COLO668 (cell line): ENCODE measurements at regions not wholly inside any gene's neighbourhood (a gene's known extent, or its start where the extent isn't known, plus 50 kb on each side); places are given as distances from the start of the nearest gene placed in this dataset.

Experiments
- DNase-seq: peaks from one replicate; lab custom pipeline; 2025; ENCODE audit not compliant: unreplicated experiment; lab: John Stamatoyannopoulos, UW

DNA sequence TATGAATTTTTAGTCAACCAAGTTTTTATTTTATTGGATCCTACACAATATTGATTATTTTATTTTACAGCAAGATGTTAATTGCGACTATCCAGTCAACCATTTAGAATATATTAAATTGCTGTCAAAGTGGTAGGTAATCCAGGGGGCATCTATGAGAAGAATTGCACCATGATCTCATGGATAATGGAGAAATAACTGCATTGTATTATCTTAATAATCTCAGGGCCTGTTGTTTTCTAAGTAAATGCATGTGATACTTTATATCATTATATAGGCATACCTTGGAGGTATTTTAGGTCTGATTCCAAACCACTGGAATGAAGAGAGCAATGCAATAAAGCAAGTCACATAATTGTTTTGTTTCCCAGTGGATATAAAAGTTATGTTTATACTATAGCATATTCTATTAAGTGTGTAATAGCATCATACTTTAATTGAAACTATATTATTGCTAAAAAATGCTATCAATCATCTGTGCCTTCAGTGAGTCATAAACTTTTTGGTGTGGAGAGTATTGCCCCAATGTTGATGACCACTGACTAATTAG lies 595.4 kb upstream of the CHORDC1 start:
- DNase-seq, result no peak

DNA sequence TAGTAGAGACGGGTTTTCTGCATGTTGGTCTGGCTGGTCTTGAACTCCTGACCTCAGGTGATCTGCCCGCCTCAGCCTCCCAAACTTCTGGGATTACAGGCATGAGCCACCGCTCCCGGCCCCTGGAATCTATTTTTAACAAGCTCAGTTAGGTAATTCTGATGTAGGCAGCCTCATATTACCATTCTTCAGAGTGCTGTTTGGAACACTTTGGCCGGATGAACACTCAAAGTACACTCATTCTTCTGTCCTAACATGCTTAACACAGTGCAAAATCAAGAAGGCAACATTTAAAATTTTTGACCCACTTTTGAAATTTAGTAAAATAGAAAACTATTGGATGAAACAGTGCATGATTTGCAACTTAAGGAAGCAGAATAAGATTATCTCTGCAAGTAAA lies 586.7 kb upstream of the CHORDC1 start:
- no peak for DNase-seq

DNA sequence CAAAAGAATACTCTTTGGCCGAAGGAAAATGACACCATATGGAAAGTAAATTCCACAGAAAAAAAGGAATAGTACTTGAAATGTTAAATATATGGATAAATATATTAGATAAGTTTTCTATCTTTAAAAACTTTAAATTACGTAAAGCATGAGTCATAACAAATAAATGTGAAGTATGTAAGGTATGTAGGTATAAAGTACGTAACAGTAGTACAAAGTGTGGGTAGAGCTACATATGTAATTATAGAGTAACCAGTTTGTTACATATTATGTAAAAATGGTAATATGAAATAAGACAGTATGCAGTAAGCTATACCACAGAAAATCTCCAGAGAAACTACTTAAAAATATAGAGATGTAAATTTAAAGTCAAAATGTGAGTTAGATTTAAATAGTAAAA lies 582.3 kb upstream of the CHORDC1 start:
- DNase-seq, result no peak

DNA sequence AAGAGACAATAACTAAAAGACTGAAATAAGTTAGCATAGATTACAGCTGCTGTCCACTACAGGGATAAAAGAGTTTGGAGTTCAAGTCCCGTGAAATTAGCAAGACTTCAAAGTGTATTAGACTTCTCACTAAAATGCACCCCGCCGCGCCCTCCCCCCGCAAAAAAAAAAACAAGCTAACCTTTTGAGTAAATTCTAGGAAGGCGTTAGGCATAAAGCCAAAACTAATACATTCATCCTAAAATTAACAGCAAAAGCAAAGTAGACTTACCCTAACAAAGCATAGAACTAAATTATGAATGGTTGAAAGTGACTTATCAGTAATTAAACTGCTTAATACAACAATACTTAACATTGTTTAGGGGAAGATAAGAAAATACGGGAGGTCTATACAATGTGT lies 581.0 kb upstream of the CHORDC1 start:
- no peak for DNase-seq

GRCh38 chr11:90803366-90803765 lies 580.5 kb upstream of the CHORDC1 start:
- DNase-seq, result no peak

DNA sequence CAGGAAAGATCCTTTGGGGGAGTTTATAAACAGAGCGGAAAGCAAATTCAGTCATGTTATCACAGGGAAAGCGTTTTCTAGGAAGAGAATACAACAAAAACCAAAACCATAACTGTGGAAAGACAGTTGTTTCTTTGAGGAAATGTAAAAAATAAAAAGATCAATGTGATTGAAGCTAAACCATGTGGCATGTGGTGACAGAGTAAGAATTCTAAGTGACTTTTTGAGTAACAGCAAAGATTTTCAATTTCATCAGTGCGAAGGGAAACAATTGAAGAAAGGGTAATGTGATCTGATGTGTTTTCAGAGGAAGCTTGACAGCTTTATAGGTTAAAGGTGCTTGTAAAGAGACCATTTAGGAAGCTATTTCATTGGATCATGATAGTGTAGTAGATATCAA lies 575.9 kb upstream of the CHORDC1 start:
- no peak for DNase-seq

DNA sequence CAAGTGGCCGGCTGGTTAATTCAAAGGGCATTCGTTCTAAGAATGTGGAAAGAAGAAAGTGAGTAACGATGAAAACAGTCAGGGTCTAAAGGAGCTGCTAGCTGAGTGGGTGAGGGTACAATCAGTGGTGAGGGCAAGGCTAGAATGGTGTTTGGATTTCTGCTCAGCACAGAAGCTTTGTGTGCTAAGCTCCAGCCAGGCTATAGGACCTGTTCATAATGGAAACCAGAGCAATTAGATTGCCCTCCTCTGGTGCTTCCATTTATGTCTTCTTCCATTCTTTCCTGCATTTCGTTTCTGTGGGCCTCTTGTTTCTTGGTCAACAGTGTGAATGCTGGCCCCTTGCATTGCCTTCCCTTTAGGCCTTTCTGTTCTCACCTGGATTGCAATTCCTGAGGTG lies 572.9 kb upstream of the CHORDC1 start:
- no peak for DNase-seq

DNA sequence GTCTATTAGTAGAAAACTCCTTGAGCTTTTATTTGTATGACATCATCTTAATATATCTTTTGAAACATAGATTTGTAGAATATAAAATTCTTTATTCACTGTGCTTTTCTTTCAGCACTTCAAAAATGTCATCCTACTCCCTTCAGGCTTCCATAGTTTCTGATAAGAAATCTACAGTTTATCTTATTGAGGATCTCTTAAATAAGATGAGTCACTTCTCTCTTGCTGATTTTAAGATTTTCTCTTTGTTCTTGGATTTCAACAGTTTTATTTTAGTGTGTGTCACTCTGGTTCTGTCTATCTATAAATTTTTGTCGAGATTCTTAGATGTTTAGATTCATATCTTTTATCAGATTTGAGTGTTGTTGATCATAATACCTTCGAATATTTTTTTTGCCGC lies 566.1 kb upstream of the CHORDC1 start:
- no peak for DNase-seq

- no peak for DNase-seq
Observed at GRCh38 chr11:90784241-90784814, 561.5 kb upstream of the CHORDC1 start.

DNA sequence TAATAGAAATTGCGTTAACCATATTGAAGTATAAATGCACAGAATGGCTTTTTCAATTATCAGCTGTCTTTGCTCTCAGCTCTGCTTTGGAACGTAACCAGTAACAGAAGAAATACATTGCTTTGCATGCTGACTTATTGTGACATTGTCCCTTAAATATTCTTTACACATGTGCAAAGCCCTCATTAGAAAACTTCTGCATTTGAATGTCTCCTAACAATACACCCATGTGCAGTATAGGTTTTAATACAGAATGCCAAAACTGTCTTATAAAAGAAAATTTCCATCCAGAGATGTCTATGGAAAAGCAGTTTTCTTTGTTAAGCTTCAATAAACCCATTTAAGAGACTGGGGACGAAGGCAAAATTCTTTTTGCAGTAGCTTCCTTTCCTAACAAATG lies 560.3 kb upstream of the CHORDC1 start:
- no peak for DNase-seq

DNA sequence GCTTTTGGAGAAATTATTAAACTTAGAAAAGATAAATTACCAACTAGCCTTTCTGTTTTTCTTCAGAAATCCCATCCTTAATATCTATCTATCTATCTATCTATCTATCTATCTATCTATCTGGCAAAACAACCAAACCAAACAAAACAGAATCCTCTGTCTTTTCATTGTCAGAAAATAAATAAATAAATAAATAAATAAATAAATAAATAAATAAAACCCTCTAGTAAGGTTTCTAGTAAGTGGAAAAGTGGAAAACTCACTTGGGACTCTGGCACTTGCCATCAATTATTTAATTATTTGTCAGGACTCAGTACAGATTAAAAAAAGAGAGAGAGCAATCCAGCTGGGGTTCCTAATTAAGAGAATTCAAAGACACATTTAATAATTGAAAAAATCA lies 556.2 kb upstream of the CHORDC1 start:
- DNase-seq, result no peak

DNA sequence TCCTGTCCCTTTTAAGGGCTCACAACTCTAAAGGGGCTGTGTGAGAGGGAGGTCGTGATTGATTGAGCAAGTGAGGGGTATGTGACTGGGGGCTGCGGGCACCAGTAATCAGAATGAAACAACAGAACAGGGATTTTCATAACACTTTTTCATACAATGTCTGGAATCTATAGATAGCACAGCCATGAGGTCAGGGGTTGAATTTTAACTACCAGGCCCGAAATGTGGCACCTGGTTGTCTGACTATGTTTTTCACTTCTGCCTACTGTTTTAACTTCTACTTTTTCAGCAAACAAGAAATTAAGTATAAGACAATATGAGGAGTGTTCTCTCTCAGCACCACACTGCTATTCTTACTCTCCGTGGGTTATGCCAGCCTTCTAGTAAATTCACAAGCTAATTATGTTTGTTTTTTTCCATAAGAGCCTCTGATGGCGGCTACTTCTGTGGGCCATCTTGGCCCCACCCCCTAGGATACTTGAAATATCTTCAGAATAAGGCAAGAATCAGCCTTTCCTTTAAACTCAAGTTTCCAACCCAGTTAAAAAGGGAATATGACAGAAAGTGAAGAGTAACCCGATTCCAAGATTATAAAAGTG lies 552.8 kb upstream of the CHORDC1 start:
- no peak for DNase-seq

- DNase-seq, result no peak
Observed at GRCh38 chr11:90774727-90775566, 552.1 kb upstream of the CHORDC1 start.

- DNase-seq, result no peak
Observed at GRCh38 chr11:90770007-90770406, 547.2 kb upstream of the CHORDC1 start.

GRCh38 chr11:90766121-90766520 lies 543.3 kb upstream of the CHORDC1 start:
- no peak for DNase-seq

- DNase-seq, result no peak
Observed at GRCh38 chr11:90764691-90765090, 541.8 kb upstream of the CHORDC1 start.

DNA sequence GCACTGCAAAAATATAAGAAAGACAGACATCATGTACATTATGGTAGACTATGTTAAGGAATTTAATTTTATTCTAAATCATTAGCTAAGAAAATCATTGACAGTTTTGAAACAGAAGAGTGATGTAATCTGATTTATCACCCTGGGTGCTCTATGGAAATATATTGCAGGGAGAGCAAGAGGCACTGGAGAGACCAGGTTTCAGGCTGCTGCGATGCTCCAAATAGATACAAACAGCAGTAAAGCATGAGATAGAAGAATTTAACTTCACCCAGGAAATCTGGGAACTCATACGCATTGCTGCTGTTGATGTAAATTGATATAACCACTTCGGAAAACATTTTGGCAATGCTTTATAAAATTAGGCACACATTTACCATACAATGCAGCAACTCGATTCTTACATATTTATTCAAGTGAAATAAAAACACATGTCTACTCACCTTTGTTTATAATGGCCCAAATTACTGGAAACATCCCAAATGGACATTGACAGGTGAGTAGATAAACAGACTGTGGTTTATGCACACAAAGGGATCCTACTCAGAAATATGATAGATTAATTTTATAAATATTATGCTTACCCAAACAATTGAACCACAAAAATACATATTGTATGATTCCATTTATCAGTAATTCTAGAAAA lies 535.1 kb upstream of the CHORDC1 start:
- peak; percentile 2 for DNase-seq

DNA sequence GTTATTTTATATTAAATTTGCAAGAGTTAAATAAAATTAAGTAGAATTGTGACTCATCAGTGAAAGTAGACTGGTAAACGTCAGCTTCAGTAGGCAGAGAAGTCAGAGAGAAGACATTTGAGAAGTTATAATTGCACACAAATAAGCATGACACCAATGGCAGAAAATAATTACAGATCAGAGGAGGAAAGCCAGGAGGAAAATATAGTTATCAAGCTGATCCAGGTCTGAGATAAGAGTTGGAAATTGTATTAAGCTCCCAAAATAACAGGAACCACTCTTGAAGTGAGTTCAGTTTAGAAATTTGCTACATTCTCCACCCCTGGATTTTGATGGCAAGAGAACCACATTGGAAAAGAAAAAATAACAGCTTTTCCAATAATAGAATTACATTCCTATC lies 533.8 kb upstream of the CHORDC1 start:
- DNase-seq, result no peak

DNA sequence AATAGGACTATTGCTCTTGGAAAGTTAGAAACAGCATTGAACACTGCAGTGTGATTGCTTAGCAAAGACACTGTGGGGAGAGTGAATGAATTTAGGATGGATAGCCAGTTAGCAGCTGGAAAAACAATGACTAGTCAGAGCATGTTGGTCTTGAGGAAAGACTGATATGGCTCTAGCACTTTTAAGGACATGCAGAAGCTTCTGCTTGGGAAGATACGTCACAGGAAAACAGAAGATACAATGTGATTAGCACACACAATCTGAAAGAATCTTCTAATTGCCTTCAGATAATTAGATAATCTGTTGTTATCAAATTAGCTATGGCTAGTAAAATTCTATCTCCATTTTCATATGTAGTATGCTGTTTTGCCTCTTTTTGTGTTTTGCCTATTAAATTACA lies 530.7 kb upstream of the CHORDC1 start:
- no peak for DNase-seq

DNA sequence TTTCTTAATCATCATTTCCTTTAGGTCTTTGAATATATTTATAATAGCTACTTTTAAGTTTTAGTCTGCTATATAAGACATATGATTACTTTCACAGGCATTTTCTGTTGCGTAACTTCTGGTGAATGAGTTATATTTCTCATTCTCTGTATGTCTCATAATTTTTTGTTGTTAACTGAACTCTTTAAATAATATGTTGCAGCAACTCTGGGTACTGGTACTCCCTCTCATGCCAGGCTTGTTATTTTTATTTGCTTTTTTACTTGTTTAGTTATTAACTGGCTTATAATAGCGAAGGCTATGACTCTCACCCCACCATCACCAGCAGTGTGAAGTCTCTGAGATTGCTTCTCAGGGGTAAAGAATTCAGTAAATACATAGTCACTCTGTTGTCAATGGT lies 524.2 kb upstream of the CHORDC1 start:
- no peak for DNase-seq

DNA sequence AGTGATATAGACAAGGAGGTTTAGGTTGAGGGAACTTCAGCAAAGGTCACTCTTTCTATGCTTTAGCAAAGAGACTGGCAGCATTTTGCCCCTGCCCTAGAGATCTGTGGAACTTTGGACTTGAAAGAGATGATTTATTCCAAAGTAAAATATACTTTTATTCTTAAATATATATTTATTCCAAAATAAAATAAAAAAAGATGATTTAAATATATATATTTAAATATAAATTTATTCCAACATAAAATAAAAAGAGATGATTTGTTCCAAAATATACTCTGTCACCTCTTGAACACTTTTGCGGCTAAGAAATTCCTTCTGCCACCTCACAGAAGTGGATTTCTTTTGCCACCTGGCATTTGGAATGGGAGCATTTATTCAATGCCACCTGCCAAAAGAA lies 521.3 kb upstream of the CHORDC1 start:
- no peak for DNase-seq

DNA sequence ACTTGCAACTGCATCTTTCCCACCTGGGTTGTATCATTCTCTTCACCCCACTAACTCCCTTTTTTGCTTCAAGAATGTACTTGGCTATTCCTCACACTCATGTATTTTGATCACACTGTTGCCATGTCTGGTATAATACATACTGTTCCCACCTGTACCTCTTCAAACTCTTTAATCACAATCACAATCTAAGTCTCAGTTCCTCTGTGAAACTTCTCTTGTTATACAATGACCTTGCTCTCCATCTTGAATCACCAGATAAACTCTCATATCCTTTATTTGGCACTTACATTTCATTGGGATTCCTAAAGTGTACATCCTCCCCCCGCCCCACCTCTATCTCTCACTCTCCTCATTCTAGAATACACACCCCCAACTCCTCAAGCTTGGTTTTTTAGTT lies 516.0 kb upstream of the CHORDC1 start:
- no peak for DNase-seq
